GM12892 (cell line): ENCODE measurements at regions not wholly inside any gene's neighbourhood (a gene's known extent, or its start where the extent isn't known, plus 50 kb on each side); places are given as distances from the start of the nearest gene placed in this dataset.

Source experiments
- POLR2A ChIP-seq: IDR thresholded peaks from 2 replicates; pipeline ENCODE4 v1.6.1; 2011; ENCODE audit warnings: low read depth, low read length, control low read depth
- TAF1 ChIP-seq: IDR thresholded peaks from 2 replicates; pipeline ENCODE4 v1.6.1; 2011; ENCODE audit warnings: low read depth, mild to moderate bottlenecking, control low read depth, low read length, borderline replicate concordance

- no peak for TF ChIP-seq POLR2A
- no peak for TF ChIP-seq TAF1
These were observed 123.9 kb upstream of the ZMIZ1 start for GRCh38 chr10:78944723-78945312.
